H1 (cell line): ENCODE measurements at regions not wholly inside any gene's neighbourhood (a gene's known extent, or its start where the extent isn't known, plus 50 kb on each side); places are given as distances from the start of the nearest gene placed in this dataset.

ENCODE experiments used
- CTCF ChIA-PET: fragments of 300-600 bp; sonication (Branson Sonifier 250); formaldehyde crosslinking; loops from one replicate; lab custom pipeline; 2021; ENCODE audit not compliant: partially characterized antibody; lab: Charles Lee
- POLR2A ChIA-PET: fragments of 300-600 bp; sonication (Branson Sonifier 250); formaldehyde crosslinking; loops from one replicate; lab custom pipeline; 2021; ENCODE audit warnings: inconsistent platforms; ENCODE audit not compliant: partially characterized antibody; lab: Charles Lee
- DNase-seq, 2 experiments: peaks; one replicate each; pipeline versions ENCODE4 v3.0.0 to v3.0.0-alpha.2; 2010 to 2022; ENCODE audit warnings: low spot score in 2 of 2, low read depth in 1 of 2, mixed read lengths in 1 of 2
- FAIRE-seq: peaks from 2 replicates; lab custom pipeline; 2011; peaks lifted over from hg19 to GRCh38; lab: Jason Lieb, UNC
- H2AFZ ChIP-seq: 2 replicates; pipeline ENCODE4 v1.8.1; 2012; ENCODE audit warnings: low read length, inconsistent platforms
- H2AK5ac ChIP-seq: 2 replicates; pipeline ENCODE4 v1.6.1; 2013; ENCODE audit warnings: low read depth, low read length
- H2BK120ac ChIP-seq: replicated peaks from 2 replicates; pipeline ENCODE3; 2013; ENCODE audit warnings: low read depth, low read length, inconsistent platforms
- H2BK12ac ChIP-seq: 2 replicates; pipeline ENCODE4 v1.6.1; 2013; ENCODE audit warnings: low read depth, low read length
- H2BK15ac ChIP-seq: 2 replicates; pipeline ENCODE4 v1.6.1; 2013; ENCODE audit warnings: low read length
- H2BK20ac ChIP-seq: 2 replicates; pipeline ENCODE4 v1.6.1; 2013; ENCODE audit warnings: low read length
- H2BK5ac ChIP-seq: 2 replicates; pipeline ENCODE4 v1.6.1; 2013; ENCODE audit warnings: low read depth, low read length
- H3K14ac ChIP-seq: 2 replicates; pipeline ENCODE4 v1.6.1; 2013; ENCODE audit warnings: inconsistent platforms; ENCODE audit not compliant: insufficient read length
- H3K18ac ChIP-seq: 2 replicates; pipeline ENCODE4 v1.6.1; 2013; ENCODE audit warnings: low read length; ENCODE audit errors: extremely low read depth
- H3K23ac ChIP-seq: 2 replicates; pipeline ENCODE4 v1.6.1; 2013; ENCODE audit warnings: inconsistent platforms; ENCODE audit not compliant: insufficient read length
- H3K23me2 ChIP-seq: 2 replicates; pipeline ENCODE4 v1.6.1; 2013; ENCODE audit warnings: low read depth, low read length
- H3K27ac ChIP-seq: 2 replicates; pipeline ENCODE4 v1.6.1; 2011; ENCODE audit warnings: low read depth, low read length, inconsistent platforms
- H3K27me3 ChIP-seq, 4 experiments: replicated peaks in 1 of 4; 1 replicate in 1 of 4; 2 replicates in 3 of 4; pipeline versions ENCODE4 v1.6.1 to v1.8.1; 2011 to 2013; ENCODE audit warnings: low read length in 3 of 4, mild to moderate bottlenecking in 3 of 4, inconsistent platforms in 2 of 4, mixed read lengths in 2 of 4, moderate library complexity in 1 of 4; ENCODE audit not compliant: control insufficient read depth in 3 of 4, insufficient read depth in 3 of 4; ENCODE audit errors: extremely low read depth in 1 of 4
- H3K36me3 ChIP-seq, 4 experiments: 2 replicates each; pipeline versions ENCODE4 v1.6.1 to v1.8.1; 2011 to 2013; ENCODE audit warnings: mild to moderate bottlenecking in 4 of 4, low read length in 3 of 4, moderate library complexity in 2 of 4, control low read depth in 1 of 4, inconsistent platforms in 1 of 4; ENCODE audit not compliant: insufficient read depth in 4 of 4, control insufficient read depth in 2 of 4
- H3K4ac ChIP-seq: replicated peaks from 2 replicates; pipeline ENCODE3; 2013; ENCODE audit warnings: low read length, low read depth, mixed read lengths, inconsistent platforms; ENCODE audit not compliant: insufficient read length
- H3K4me1 ChIP-seq, 4 experiments: replicated peaks in 1 of 4; 1 replicate in 1 of 4; 2 replicates in 3 of 4; pipeline versions ENCODE4 v1.6.1 to v1.8.1; 2011 to 2013; ENCODE audit warnings: low read length in 3 of 4, inconsistent platforms in 2 of 4, mixed read lengths in 1 of 4; ENCODE audit not compliant: insufficient read depth in 4 of 4, control insufficient read depth in 3 of 4
- H3K4me2 ChIP-seq, 2 experiments: 2 replicates each; pipeline versions ENCODE4 v1.6.1 to v1.8.1; 2011 to 2013; ENCODE audit warnings: low read depth in 2 of 2, low read length in 2 of 2, control low read depth in 1 of 2, inconsistent platforms in 1 of 2, mild to moderate bottlenecking in 1 of 2; ENCODE audit not compliant: insufficient read depth in 1 of 2
- H3K4me3 ChIP-seq, 4 experiments: fragments of 200-600, 300-600 bp in 1 of 4; sonication (generic), shearing (Covaris generic), sonication (Bioruptor Twin) in 1 of 4; 2 replicates each; pipeline versions ENCODE4 v1.5.1 to v1.8.1; 2011 to 2016; ENCODE audit warnings: low read length in 4 of 4, low read depth in 3 of 4, control low read depth in 2 of 4, inconsistent platforms in 2 of 4, mild to moderate bottlenecking in 2 of 4, mixed read lengths in 1 of 4, moderate library complexity in 1 of 4; ENCODE audit not compliant: insufficient read depth in 2 of 4; ENCODE audit errors: extremely low read depth in 1 of 4
- H3K56ac ChIP-seq: replicated peaks from 2 replicates; pipeline ENCODE3; 2013; ENCODE audit warnings: low read depth, mild to moderate bottlenecking, mixed read lengths, low read length, inconsistent platforms; ENCODE audit not compliant: insufficient read length
- H3K79me1 ChIP-seq: 2 replicates; pipeline ENCODE4 v1.6.1; 2013; ENCODE audit warnings: low read depth, low read length, control low read depth
- H3K79me2 ChIP-seq, 2 experiments: 2 replicates each; pipeline versions ENCODE4 v1.6.1 to v1.8.1; 2012 to 2013; ENCODE audit warnings: low read length in 2 of 2, mild to moderate bottlenecking in 2 of 2, inconsistent platforms in 1 of 2; ENCODE audit not compliant: insufficient read depth in 2 of 2, control insufficient read depth in 1 of 2
- H3K9ac ChIP-seq, 4 experiments: replicated peaks in 1 of 4; 1 replicate in 1 of 4; 2 replicates in 3 of 4; pipeline versions ENCODE4 v1.6.1 to v1.8.1; 2011 to 2013; ENCODE audit warnings: low read depth in 3 of 4, low read length in 3 of 4, control low read depth in 2 of 4, mild to moderate bottlenecking in 2 of 4, moderate library complexity in 2 of 4, inconsistent platforms in 1 of 4; ENCODE audit errors: extremely low read depth in 1 of 4
- H3K9me3 ChIP-seq, 2 experiments: 2 replicates each; pipeline versions ENCODE4 v1.6.1 to v1.8.1; 2012 to 2013; ENCODE audit warnings: mild to moderate bottlenecking in 2 of 2, moderate library complexity in 2 of 2, control low read depth in 1 of 2, inconsistent platforms in 1 of 2, low read depth in 1 of 2, low read length in 1 of 2, mixed read lengths in 1 of 2; ENCODE audit not compliant: insufficient read depth in 2 of 2
- H4K20me1 ChIP-seq, 2 experiments: replicated peaks in 1 of 2; 2 replicates each; pipeline versions ENCODE3 to v1.8.1; 2011 to 2013; ENCODE audit warnings: inconsistent platforms in 2 of 2, low read length in 2 of 2, mild to moderate bottlenecking in 1 of 2; ENCODE audit not compliant: insufficient read depth in 2 of 2, control insufficient read depth in 1 of 2
- H4K5ac ChIP-seq: 2 replicates; pipeline ENCODE4 v1.6.1; 2013; ENCODE audit warnings: low read length, low read depth, mixed read lengths, inconsistent platforms; ENCODE audit not compliant: insufficient read length
- H4K8ac ChIP-seq: 2 replicates; pipeline ENCODE4 v1.8.0; 2013; ENCODE audit warnings: mild to moderate bottlenecking, moderate library complexity, low read length, inconsistent platforms; ENCODE audit not compliant: insufficient read depth; ENCODE audit errors: extremely low read depth
- H4K91ac ChIP-seq: replicated peaks from 2 replicates; pipeline ENCODE3; 2013; ENCODE audit warnings: low read length, mixed read lengths, inconsistent platforms; ENCODE audit not compliant: insufficient read length
- BACH1 ChIP-seq: IDR thresholded peaks from 2 replicates; pipeline ENCODE4 v1.6.1; 2012; ENCODE audit warnings: low read length, improper control_type of control experiment
- BCL11A ChIP-seq, 2 experiments: IDR thresholded peaks; one replicate each; pipeline ENCODE4 v1.6.1; 2011; ENCODE audit warnings: low read depth in 2 of 2, low read length in 2 of 2, mild to moderate bottlenecking in 2 of 2
- CEBPB ChIP-seq: IDR thresholded peaks from 2 replicates; pipeline ENCODE4 v1.6.1; 2012; ENCODE audit warnings: low read depth, low read length
- EGR1 ChIP-seq: IDR thresholded peaks from 2 replicates; pipeline ENCODE4 v1.6.1; 2011; ENCODE audit warnings: low read depth, low read length, borderline replicate concordance
- HDAC2 ChIP-seq, 2 experiments: fragments of 300-600 bp in 1 of 2; sonication (generic) in 1 of 2; IDR thresholded peaks; 2 replicates each; pipeline ENCODE4 v1.6.1; 2011 to 2012; ENCODE audit warnings: low read depth in 2 of 2, low read length in 2 of 2, mild to moderate bottlenecking in 2 of 2, moderate library complexity in 2 of 2, borderline replicate concordance in 1 of 2, inconsistent platforms in 1 of 2
- SIN3A ChIP-seq, 2 experiments: IDR thresholded peaks in 1 of 2; conservative IDR thresholded peaks in 1 of 2; 2 replicates each; pipeline ENCODE4 v1.6.1; 2011 to 2012; ENCODE audit warnings: low read length in 2 of 2, improper control_type of control experiment in 1 of 2, low read depth in 1 of 2, mild to moderate bottlenecking in 1 of 2
- TAF7 ChIP-seq: optimal IDR thresholded peaks from 2 replicates; pipeline ENCODE3; 2011; ENCODE audit warnings: low read depth, mild to moderate bottlenecking, inconsistent platforms, low read length, moderate library complexity, borderline replicate concordance
- USF2 ChIP-seq: IDR thresholded peaks from 2 replicates; pipeline ENCODE4 v1.6.1; 2011; ENCODE audit warnings: low read length, improper control_type of control experiment
- ZNF274 ChIP-seq: IDR thresholded peaks from 2 replicates; pipeline ENCODE4 v1.7.0; 2012; ENCODE audit warnings: low read length, borderline replicate concordance; ENCODE audit errors: extremely low read depth
- WGBS, 2 experiments: shearing (Covaris generic) in 1 of 2; methylation state at CpG; one replicate each; pipeline versions ENCODE4 v1.1.6 to v1.1.7; 2013 to 2015; ENCODE audit warnings: low lambda C conversion rate in 2 of 2, mixed read lengths in 2 of 2, inconsistent platforms in 1 of 2, low coverage in 1 of 2, missing lambda C conversion rate in 1 of 2; ENCODE audit not compliant: insufficient replicate concordance in 2 of 2, insufficient coverage in 1 of 2, insufficient read length in 1 of 2; ENCODE audit errors: extremely low coverage in 1 of 2, missing lambda C conversion rate in 1 of 2; 5-methylcytosine and 5-hydroxymethylcytosine counted together

DNA sequence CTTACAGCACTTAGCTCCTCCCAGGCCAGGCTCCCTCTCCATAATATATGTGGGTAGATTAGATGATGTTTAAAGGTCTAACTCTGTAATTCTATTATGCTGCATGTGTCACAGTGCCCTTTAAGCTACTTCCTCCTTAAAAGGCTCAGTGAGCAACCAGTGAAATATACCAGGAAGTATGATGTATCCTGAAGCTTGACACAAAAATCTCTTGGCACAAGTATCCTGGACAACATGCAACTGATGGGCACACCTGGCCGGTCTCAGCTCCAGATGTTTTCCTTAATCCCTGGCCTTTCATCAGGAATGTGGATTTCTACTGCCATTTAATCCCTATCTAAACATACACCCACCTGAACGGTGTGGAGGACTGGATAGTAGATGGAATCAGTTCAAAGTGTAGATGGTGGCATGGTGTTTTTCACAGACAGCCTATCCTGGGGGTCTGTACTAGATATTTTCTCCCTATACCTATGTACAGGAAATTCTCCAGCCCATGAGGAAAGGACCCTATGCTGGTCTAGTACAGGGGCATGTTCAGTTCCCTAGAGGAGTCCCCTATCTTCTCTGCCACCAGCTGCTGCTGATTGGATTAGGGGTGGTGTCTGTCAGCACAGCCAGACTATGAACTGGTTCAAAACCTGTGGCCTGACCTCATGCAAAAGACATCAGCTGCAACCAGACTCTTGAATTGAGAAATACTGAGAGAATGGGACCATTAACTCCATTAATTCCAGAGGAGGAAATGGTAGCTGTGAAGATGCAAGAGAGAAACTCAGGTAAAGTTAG lies 59.4 kb upstream of the CITED2 start:
- Histone ChIP-seq H4K5ac (no peak overlapping the region), H4K91ac (no peak overlapping the region), H2AFZ (no peak overlapping the region), H3K4me2 (no peak overlapping the region), H2BK120ac (no peak overlapping the region), H3K79me1 (no peaks in the 10 kb centered on the region; the same call in 1 of the 2 replicates), H3K23me2 (no peaks in the 10 kb centered on the region), H3K23ac (no peak overlapping the region), H4K8ac (no peak overlapping the region), H2BK20ac (no peak overlapping the region), H3K9ac (no peak overlapping the region; a peak in 1 of 7 replicates), H3K27me3 (no peaks in the 10 kb centered on the region), H2BK12ac (no peak overlapping the region), H3K4ac (no peak overlapping the region), H4K20me1 (no peaks in the 10 kb centered on the region), H3K14ac (no peak overlapping the region), H3K36me3 (no peaks in the 10 kb centered on the region), H3K4me3 (no peak overlapping the region), H3K79me2 (no peaks in the 10 kb centered on the region), H3K4me1 (no peaks in the 10 kb centered on the region), H2AK5ac (no peak overlapping the region), H3K56ac (no peak overlapping the region), H2BK5ac (no peak overlapping the region), H3K18ac (no peak overlapping the region), H3K9me3 (no peaks in the 10 kb centered on the region), H3K27ac (no peak overlapping the region), H2BK15ac (no peak overlapping the region)
- ChIA-PET POLR2A (no interaction called here), CTCF (interaction anchor here (0.7 to 1.5 kb wide), 2 partner anchors 13 to 308 kb away, joined by 3 read pairs; no protein-coding TSS in a partner anchor)
- TF ChIP-seq BCL11A (IDR thresholded peaks at IDR 0.05; ENCODE audit: low read depth in 2 of 2, low read length in 2 of 2) (no peak), CEBPB (no peak), BACH1 (no peak), HDAC2 (IDR thresholded peaks at IDR 0.05; ENCODE audit: borderline replicate concordance in 1 of 2, low read depth in 2 of 2, low read length in 2 of 2) (no peak), SIN3A (conservative IDR thresholded peaks at IDR 0.05 in 1 of 2, IDR thresholded peaks at IDR 0.05 in 1 of 2; ENCODE audit: low read depth in 1 of 2, low read length in 2 of 2) (no peak), EGR1 (no peak), ZNF274 (no peak), TAF7 (no peak), USF2 (no peak)
- DNase-seq = no peak
- WGBS, 2 experiments = 89% methylated on average over 2 of the region's 2 CpGs; no CpG with 5 or more reads in 1 of the 2 experiments
- FAIRE-seq = no peak
